ENCODE measurements at regions not wholly inside any gene's neighbourhood (a gene's known extent, or its start where the extent isn't known, plus 50 kb on each side); places are given as distances from the start of the nearest gene placed in this dataset.

GRCh38 chr5:88503406-88503805 is 234.8 kb upstream of the TMEM161B start:
- H3K4me3 ChIP-seq (ENCODE audit: low read depth, low read length), result no peak overlapping the region
- no peak for DNase-seq (ENCODE audit: low read depth)
- CTCF ChIA-PET, result interaction anchor here (0.7 kb wide), 1 partner anchor 8 kb away, joined by 3 read pairs; no protein-coding TSS in a partner anchor

DNA sequence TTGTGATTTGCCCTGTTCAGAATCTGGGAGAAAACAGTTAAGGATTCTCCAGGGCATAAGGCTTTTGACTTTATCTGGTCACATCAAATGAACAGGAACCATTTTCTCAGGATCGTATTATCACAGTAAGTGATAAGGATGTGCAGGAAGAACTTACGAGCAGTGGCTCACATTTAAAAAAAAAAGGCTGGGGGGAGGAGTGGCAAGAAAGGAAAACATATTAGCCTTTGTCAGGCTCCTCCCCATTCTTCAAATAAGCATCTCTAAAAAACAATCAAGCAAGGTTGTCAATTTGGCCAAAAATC is 234.3 kb upstream of the TMEM161B start:
- TF ChIP-seq, protein P1, sequence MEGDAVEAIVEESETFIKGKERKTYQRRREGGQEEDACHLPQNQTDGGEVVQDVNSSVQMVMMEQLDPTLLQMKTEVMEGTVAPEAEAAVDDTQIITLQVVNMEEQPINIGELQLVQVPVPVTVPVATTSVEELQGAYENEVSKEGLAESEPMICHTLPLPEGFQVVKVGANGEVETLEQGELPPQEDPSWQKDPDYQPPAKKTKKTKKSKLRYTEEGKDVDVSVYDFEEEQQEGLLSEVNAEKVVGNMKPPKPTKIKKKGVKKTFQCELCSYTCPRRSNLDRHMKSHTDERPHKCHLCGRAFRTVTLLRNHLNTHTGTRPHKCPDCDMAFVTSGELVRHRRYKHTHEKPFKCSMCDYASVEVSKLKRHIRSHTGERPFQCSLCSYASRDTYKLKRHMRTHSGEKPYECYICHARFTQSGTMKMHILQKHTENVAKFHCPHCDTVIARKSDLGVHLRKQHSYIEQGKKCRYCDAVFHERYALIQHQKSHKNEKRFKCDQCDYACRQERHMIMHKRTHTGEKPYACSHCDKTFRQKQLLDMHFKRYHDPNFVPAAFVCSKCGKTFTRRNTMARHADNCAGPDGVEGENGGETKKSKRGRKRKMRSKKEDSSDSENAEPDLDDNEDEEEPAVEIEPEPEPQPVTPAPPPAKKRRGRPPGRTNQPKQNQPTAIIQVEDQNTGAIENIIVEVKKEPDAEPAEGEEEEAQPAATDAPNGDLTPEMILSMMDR (IDR thresholded peaks at IDR 0.05; ENCODE audit: insufficient read depth, low read depth, low read length), result no peak
- no peaks in the 10 kb centered on the region for H3K27me3 ChIP-seq (ENCODE audit: control insufficient read depth, insufficient read depth, low read length)
- peak overlapping the region; percentile 38 for H3K4me3 ChIP-seq (ENCODE audit: low read depth, low read length)
- ChIA-PET CTCF (interaction anchor here (0.7 kb wide), 1 partner anchor 8 kb away, joined by 3 read pairs; no protein-coding TSS in a partner anchor), POLR2A (no interaction called here)
- no peak for DNase-seq (ENCODE audit: low read depth)
- H3K36me3 ChIP-seq (ENCODE audit: control insufficient read depth, insufficient read depth, low read length), result no peaks in the 10 kb centered on the region

More at GRCh38 chr5:88503406-88503805, 234.8 kb upstream of the TMEM161B start:
- H3K27me3 ChIP-seq (ENCODE audit: control insufficient read depth, insufficient read depth, low read length), result no peaks in the 10 kb centered on the region
- H3K36me3 ChIP-seq (ENCODE audit: control insufficient read depth, insufficient read depth, low read length), result no peaks in the 10 kb centered on the region
- POLR2A ChIA-PET, result no interaction called here
- TF ChIP-seq, protein P1 (IDR thresholded peaks at IDR 0.05; ENCODE audit: insufficient read depth, low read depth, low read length), result no peak

- peak overlapping the region; percentile 38 for H3K4me3 ChIP-seq (ENCODE audit: low read depth, low read length)
- DNase-seq (ENCODE audit: low read depth), result no peak
- POLR2A ChIA-PET, result no interaction called here
- TF ChIP-seq, protein P1 (IDR thresholded peaks at IDR 0.05; ENCODE audit: insufficient read depth, low read depth, low read length), result no peak
- CTCF ChIA-PET, result interaction anchor here (0.6 to 1.5 kb wide), 2 partner anchors 11 to 35 kb away, joined by 3 to 4 read pairs; no protein-coding TSS in a partner anchor
- no peaks in the 10 kb centered on the region for H3K27me3 ChIP-seq (ENCODE audit: control insufficient read depth, insufficient read depth, low read length)
- H3K36me3 ChIP-seq (ENCODE audit: control insufficient read depth, insufficient read depth, low read length), result no peaks in the 10 kb centered on the region
These were observed 233.8 kb upstream of the TMEM161B start for GRCh38 chr5:88502179-88503040.

GRCh38 chr5:88495810-88496209 is 227.2 kb upstream of the TMEM161B start:
- Histone ChIP-seq H3K36me3 (ENCODE audit: control insufficient read depth, insufficient read depth, low read length) (no peaks in the 10 kb centered on the region), H3K4me3 (ENCODE audit: low read depth, low read length) (no peak overlapping the region), H3K27me3 (ENCODE audit: control insufficient read depth, insufficient read depth, low read length) (no peaks in the 10 kb centered on the region)
- TF ChIP-seq, protein P1 (IDR thresholded peaks at IDR 0.05; ENCODE audit: insufficient read depth, low read depth, low read length), result no peak
- POLR2A ChIA-PET, result no interaction called here
- CTCF ChIA-PET, result no interaction called here
- no peak for DNase-seq (ENCODE audit: low read depth)

- no peak for DNase-seq (ENCODE audit: low read depth)
- Histone ChIP-seq H3K27me3 (ENCODE audit: control insufficient read depth, insufficient read depth, low read length) (no peaks in the 10 kb centered on the region), H3K4me3 (ENCODE audit: low read depth, low read length) (no peak overlapping the region), H3K36me3 (ENCODE audit: control insufficient read depth, insufficient read depth, low read length) (no peaks in the 10 kb centered on the region)
- ChIA-PET POLR2A (no interaction called here), CTCF (interaction anchor here (1.4 kb wide), 1 partner anchor 11 kb away, joined by 4 read pairs; no protein-coding TSS in a partner anchor)
- TF ChIP-seq, protein P1 (IDR thresholded peaks at IDR 0.05; ENCODE audit: insufficient read depth, low read depth, low read length), result no peak
These were observed 222.2 kb upstream of the TMEM161B start for GRCh38 chr5:88490874-88491273.
